Endothelial cell of umbilical vein (primary cell): ENCODE measurements at regions not wholly inside any gene's neighbourhood (a gene's known extent, or its start where the extent isn't known, plus 50 kb on each side); places are given as distances from the start of the nearest gene placed in this dataset.

Source experiments
- BruUV-seq: library from RNA; stranded (reverse); fragments of 400-500 nt; replicated peaks from 2 replicates; lab custom pipeline; 2021; lab: Mats Ljungman, UMichigan
- CTCF ChIA-PET: fragments of 300-600, 350-600 bp; sonication (Branson Sonifier 250); formaldehyde crosslinking; loops from one replicate; lab custom pipeline; 2021; ENCODE audit warnings: antibody characterized with exemption, inconsistent platforms; lab: Charles Lee
- POLR2A ChIA-PET: fragments of 300-600, 350-600 bp; sonication (Branson Sonifier 250); formaldehyde crosslinking; loops from one replicate; lab custom pipeline; 2021; ENCODE audit warnings: antibody characterized with exemption, inconsistent platforms; lab: Charles Lee
- DNase-seq: peaks from one replicate; pipeline ENCODE4 v3.0.0-alpha.2; 2011; ENCODE audit warnings: low read depth, low spot score
- FAIRE-seq: peaks from 2 replicates; lab custom pipeline; 2011; peaks lifted over from hg19 to GRCh38; lab: Jason Lieb, UNC
- H2AFZ ChIP-seq: 2 replicates; pipeline ENCODE4 v1.6.0; 2012; ENCODE audit warnings: low read depth, low read length, control low read depth, inconsistent platforms
- H3K27ac ChIP-seq: 2 replicates; pipeline ENCODE4 v1.5.1; 2011; ENCODE audit warnings: low read depth, mild to moderate bottlenecking, control low read depth, low read length, moderate library complexity; ENCODE audit not compliant: insufficient read depth
- H3K27me3 ChIP-seq, 2 experiments: 2 replicates each; pipeline versions ENCODE4 v1.6.0 to v1.6.1; 2011; ENCODE audit warnings: low read length in 2 of 2, mixed read lengths in 1 of 2; ENCODE audit not compliant: control insufficient read depth in 2 of 2, insufficient read depth in 2 of 2
- H3K36me3 ChIP-seq, 2 experiments: 2 replicates in 1 of 2; 3 replicates in 1 of 2; pipeline ENCODE4 v1.5.1; 2011; ENCODE audit warnings: low read length in 2 of 2, mild to moderate bottlenecking in 1 of 2, moderate library complexity in 1 of 2; ENCODE audit not compliant: control insufficient read depth in 2 of 2, insufficient read depth in 2 of 2; ENCODE audit errors: extremely low read depth in 1 of 2
- H3K4me1 ChIP-seq: 3 replicates; pipeline ENCODE4 v1.5.1; 2011; ENCODE audit warnings: mild to moderate bottlenecking, low read length; ENCODE audit not compliant: control insufficient read depth, insufficient read depth; ENCODE audit errors: extremely low read depth
- H3K4me2 ChIP-seq: 2 replicates; pipeline ENCODE4 v1.6.1; 2011; ENCODE audit warnings: low read length, control low read depth, mixed read lengths; ENCODE audit not compliant: insufficient read depth
- H3K4me3 ChIP-seq, 3 experiments: fragments of 200-600 bp in 1 of 3; sonication (generic), shearing (Covaris generic) in 1 of 3; replicated peaks in 1 of 3; 2 replicates each; pipeline ENCODE4 v1.5.1; 2011 to 2016; ENCODE audit warnings: control low read depth in 3 of 3, low read length in 3 of 3, mild to moderate bottlenecking in 2 of 3, inconsistent platforms in 1 of 3, low read depth in 1 of 3, moderate library complexity in 1 of 3; ENCODE audit not compliant: insufficient read depth in 1 of 3
- H3K79me2 ChIP-seq: 2 replicates; pipeline ENCODE4 v1.6.0; 2012; ENCODE audit warnings: low read length, inconsistent platforms; ENCODE audit not compliant: control insufficient read depth, insufficient read depth
- H3K9ac ChIP-seq: replicated peaks from 2 replicates; pipeline ENCODE3; 2011; ENCODE audit warnings: low read length, control low read depth; ENCODE audit not compliant: insufficient read depth; ENCODE audit errors: extremely low read depth
- H3K9me1 ChIP-seq: replicated peaks from 3 replicates; pipeline ENCODE4 v1.6.0; 2011; ENCODE audit warnings: mild to moderate bottlenecking, low read length; ENCODE audit not compliant: control insufficient read depth, insufficient read depth; ENCODE audit errors: extremely low read depth
- H3K9me3 ChIP-seq: replicated peaks from 2 replicates; pipeline ENCODE4 v1.5.1; 2012; ENCODE audit warnings: low read length, inconsistent platforms; ENCODE audit not compliant: control insufficient read depth, insufficient read depth
- H4K20me1 ChIP-seq: replicated peaks from 2 replicates; pipeline ENCODE3; 2011; ENCODE audit warnings: mild to moderate bottlenecking, low read length; ENCODE audit not compliant: control insufficient read depth, insufficient read depth; ENCODE audit errors: extremely low read depth
- CTCF ChIP-seq, 2 donors: IDR thresholded peaks; 1 replicate in 1 of 2; 2 replicates in 1 of 2; pipeline ENCODE4 v1.5.1; 2011; ENCODE audit warnings: low read length in 2 of 2, mild to moderate bottlenecking in 2 of 2, moderate library complexity in 2 of 2, control low read depth in 1 of 2, inconsistent platforms in 1 of 2, low read depth in 1 of 2; ENCODE audit not compliant: insufficient read depth in 1 of 2; ENCODE audit errors: extremely low read depth in 1 of 2
- EZH2 ChIP-seq: IDR thresholded peaks from 2 replicates; pipeline ENCODE4 v1.6.1; 2012; ENCODE audit warnings: borderline replicate concordance, low read depth, mild to moderate bottlenecking, moderate library complexity, low read length, inconsistent platforms; ENCODE audit not compliant: severe bottlenecking
- FOS ChIP-seq: IDR thresholded peaks from 2 replicates; pipeline ENCODE4 v1.6.1; 2011; ENCODE audit warnings: mild to moderate bottlenecking, low read length, moderate library complexity, borderline replicate concordance; ENCODE audit not compliant: insufficient read depth
- GATA2 ChIP-seq: IDR thresholded peaks from 2 replicates; pipeline ENCODE4 v1.7.0; 2011; ENCODE audit warnings: low read depth, mild to moderate bottlenecking, moderate library complexity, mixed read lengths, low read length; ENCODE audit not compliant: insufficient read length, insufficient read depth
- JUN ChIP-seq: IDR thresholded peaks from 2 replicates; pipeline ENCODE4 v1.6.1; 2011; ENCODE audit warnings: borderline replicate concordance, low read depth; ENCODE audit not compliant: insufficient read length, insufficient read depth
- MAX ChIP-seq: IDR thresholded peaks from 2 replicates; pipeline ENCODE4 v1.6.1; 2011; ENCODE audit not compliant: insufficient read depth, insufficient read length
- MYC ChIP-seq: IDR thresholded peaks from one replicate; pipeline ENCODE4 v1.6.1; 2011; ENCODE audit warnings: mild to moderate bottlenecking, low read depth, low read length
- POLR2A ChIP-seq: IDR thresholded peaks from 2 replicates; pipeline ENCODE4 v1.6.1; 2012; ENCODE audit warnings: low read depth, mild to moderate bottlenecking, control low read depth, low read length
- POLR2AphosphoS5 ChIP-seq: IDR thresholded peaks from 2 replicates; pipeline ENCODE4 v1.6.1; 2012; ENCODE audit warnings: low read depth, mild to moderate bottlenecking, control low read depth, low read length, moderate library complexity; ENCODE audit not compliant: insufficient read depth
- dilution Hi-C: fragments of 300-500 bp; cut with MboI; formaldehyde crosslinking; loops from one replicate; pipeline ENCODE4 v1.15.0; 2019; ENCODE audit warnings: low sequenced_read_pairs; ENCODE audit not compliant: extremely low pct_ligation_motif_present
- intact Hi-C: fragments of 100-400 bp; cut with micrococcal nuclease; formaldehyde crosslinking; loops from one replicate; pipeline ENCODE4 v1.10.0; 2022

- DNase-seq (no peak), FAIRE-seq (no peak)
- H3K9me1 ChIP-seq, result no peaks in the 10 kb centered on the region
- H3K4me2 ChIP-seq, result no peak overlapping the region
- dilution Hi-C loops, result no loop called here
- no peaks in the 10 kb centered on the region for H3K79me2 ChIP-seq
- ChIA-PET POLR2A (no interaction called here), CTCF (no interaction called here)
- H3K9me3 ChIP-seq, result no peaks in the 10 kb centered on the region
- H3K4me1 ChIP-seq, result no peaks in the 10 kb centered on the region
- H3K9ac ChIP-seq, result no peak overlapping the region
- H2AFZ ChIP-seq, result no peak overlapping the region
- H4K20me1 ChIP-seq, result no peaks in the 10 kb centered on the region
- no peaks in the 10 kb centered on the region for H3K36me3 ChIP-seq
- BruUV-seq, result no TSS peak
- H3K4me3 ChIP-seq, result no peak overlapping the region
- intact Hi-C loops, result no loop called here
- H3K27ac ChIP-seq, result no peak overlapping the region
- H3K27me3 ChIP-seq, result no peaks in the 10 kb centered on the region
- TF ChIP-seq FOS, result no peak
- no peak for TF ChIP-seq POLR2A
- TF ChIP-seq POLR2AphosphoS5, result no peak
- TF ChIP-seq MYC, result no peak
- TF ChIP-seq CTCF (IDR thresholded peaks at IDR 0.05; ENCODE audit: extremely low read depth in 1 of 2, insufficient read depth in 1 of 2, low read depth in 1 of 2, low read length in 2 of 2), result no peak
- TF ChIP-seq JUN, result no peak
- TF ChIP-seq EZH2, result no peak
- no peak for TF ChIP-seq GATA2
- no peak for TF ChIP-seq MAX
These were observed 1240.7 kb downstream of the BRINP3 start for GRCh38 chr1:189237008-189237407.
